A549 (cell line): ENCODE measurements at regions not wholly inside any gene's neighbourhood (a gene's known extent, or its start where the extent isn't known, plus 50 kb on each side); places are given as distances from the start of the nearest gene placed in this dataset.

ENCODE experiments used
- ATAC-seq, 2 experiments: fragments of 200-7000 bp in 1 of 2; fragments of >200 bp in 1 of 2; cut with Nextera tagmentation in 1 of 2; cut with Tn5 transposase in 1 of 2; 3 replicates each; pipeline versions ENCODE4 v1.8.0 to v1.9.1; 2018 to 2020; ENCODE audit warnings: mild to moderate bottlenecking in 1 of 2, moderate library complexity in 1 of 2
- CTCF ChIA-PET: fragments of 300-600 bp; sonication (Branson Sonifier 250); formaldehyde crosslinking; extraction: SDS; loops from one replicate; lab custom pipeline; 2021; ENCODE audit warnings: antibody characterized with exemption, inconsistent platforms; lab: Yijun Ruan, JAX
- POLR2A ChIA-PET: fragments of 350-600 bp; formaldehyde crosslinking; extraction: SDS; loops from one replicate; lab custom pipeline; 2021; ENCODE audit warnings: antibody characterized with exemption, inconsistent platforms; lab: Yijun Ruan, JAX
- DNase-seq, 2 experiments: peaks; one replicate each; pipeline versions ENCODE4 v3.0.0 to v3.0.0-alpha.2; 2011 to 2016; ENCODE audit warnings: low read depth in 1 of 2, low spot score in 1 of 2
- FAIRE-seq: peaks from 2 replicates; lab custom pipeline; 2011; peaks lifted over from hg19 to GRCh38; lab: Jason Lieb, UNC
- H3K27ac ChIP-seq, 2 experiments: fragments of >200 bp; sonication (Bioruptor Twin); formaldehyde crosslinking; 3 replicates each; pipeline ENCODE4 v1.5.1; 2016 to 2017
- H3K4me1 ChIP-seq: fragments of >200 bp; sonication (Bioruptor Twin); formaldehyde crosslinking; 3 replicates; pipeline ENCODE4 v1.6.1; 2016
- H3K4me2 ChIP-seq: fragments of >200 bp; sonication (Bioruptor Twin); formaldehyde crosslinking; 3 replicates; pipeline ENCODE4 v1.6.1; 2016
- H3K4me3 ChIP-seq: fragments of >200 bp; sonication (Bioruptor Twin); formaldehyde crosslinking; 3 replicates; pipeline ENCODE4 v1.5.1; 2016
- H3K9me3 ChIP-seq: fragments of >200 bp; sonication (Bioruptor Twin); formaldehyde crosslinking; 3 replicates; pipeline ENCODE4 v1.6.1; 2016
- CBX8 ChIP-seq: fragments of 200-600 bp; sonication (generic); IDR thresholded peaks from 2 replicates; pipeline ENCODE4 v1.6.1; 2016
- CEBPB ChIP-seq, 2 experiments: fragments of >200 bp in 1 of 2; sonication (Bioruptor Twin) in 1 of 2; formaldehyde crosslinking in 1 of 2; IDR thresholded peaks; 2 replicates each; pipeline ENCODE4 v1.6.1; 2012 to 2016
- EHF ChIP-seq: fragments of 250-450 bp; sonication (Bioruptor Pico); IDR thresholded peaks from 2 replicates; pipeline ENCODE4 v1.5.0; 2020; ENCODE audit warnings: mild to moderate bottlenecking
- EHMT2 ChIP-seq: fragments of 200-600 bp; sonication (generic); IDR thresholded peaks from 2 replicates; pipeline ENCODE4 v1.6.1; 2016; ENCODE audit warnings: antibody characterized with exemption, low read depth, mild to moderate bottlenecking, moderate library complexity
- ESRRA ChIP-seq: fragments of 150-350 bp; IDR thresholded peaks from 2 replicates; pipeline ENCODE4 v1.6.1; 2014; ENCODE audit warnings: mild to moderate bottlenecking, low read length, borderline replicate concordance
- HEYL ChIP-seq: fragments of 250-450 bp; sonication (Bioruptor Pico); IDR thresholded peaks from 2 replicates; pipeline ENCODE4 v1.8.0; 2021; ENCODE audit warnings: mild to moderate bottlenecking, moderate library complexity
- KDM1A ChIP-seq: fragments of 200-600 bp; sonication (generic); IDR thresholded peaks from 2 replicates; pipeline ENCODE4 v1.6.1; 2016; ENCODE audit warnings: low read depth, mild to moderate bottlenecking
- NFE2L2 ChIP-seq: fragments of 150-350 bp; conservative IDR thresholded peaks from 2 replicates; pipeline ENCODE4 v1.6.1; 2014; ENCODE audit warnings: low read length
- NPAS2 ChIP-seq: fragments of 250-450 bp; sonication (Bioruptor Pico); IDR thresholded peaks from 2 replicates; pipeline ENCODE4 v1.8.0; 2022; ENCODE audit warnings: mild to moderate bottlenecking, moderate library complexity, borderline replicate concordance
- PHF8 ChIP-seq: fragments of 200-600 bp; sonication (generic); IDR thresholded peaks from 2 replicates; pipeline ENCODE4 v1.6.1; 2016; ENCODE audit warnings: low read depth, mild to moderate bottlenecking, antibody characterized with exemption, moderate library complexity, borderline replicate concordance
- POLR2A ChIP-seq: IDR thresholded peaks from 2 replicates; pipeline ENCODE4 v1.6.1; 2012; ENCODE audit warnings: mild to moderate bottlenecking, low read length
- RAD21 ChIP-seq, 2 experiments: fragments of >200 bp in 1 of 2; sonication (Bioruptor Twin) in 1 of 2; formaldehyde crosslinking in 1 of 2; IDR thresholded peaks in 1 of 2; conservative IDR thresholded peaks in 1 of 2; 2 replicates in 1 of 2; 3 replicates in 1 of 2; pipeline ENCODE4 v1.6.1; 2012 to 2018; ENCODE audit warnings: inconsistent platforms in 1 of 2
- ZC3H11A ChIP-seq: fragments of 450-650 bp; IDR thresholded peaks from 2 replicates; pipeline ENCODE4 v1.6.1; 2014; ENCODE audit warnings: antibody characterized with exemption, mild to moderate bottlenecking
- ZFP36 ChIP-seq: fragments of 450-650 bp; IDR thresholded peaks from 2 replicates; pipeline ENCODE4 v1.6.1; 2014; ENCODE audit warnings: borderline replicate concordance; ENCODE audit not compliant: partially characterized antibody
- ZNF302 ChIP-seq: fragments of 250-450 bp; sonication (Bioruptor Pico); IDR thresholded peaks from 2 replicates; pipeline ENCODE4 v1.9.0; 2021; ENCODE audit warnings: inconsistent platforms, mild to moderate bottlenecking, moderate library complexity
- TF ChIP-seq, protein P1 (sequence below): IDR thresholded peaks from 2 replicates; pipeline ENCODE4 v1.6.1; 2012
- TF ChIP-seq, protein P2 (sequence below): fragments of 200-600 bp; sonication (generic); IDR thresholded peaks from 2 replicates; pipeline ENCODE4 v1.6.1; 2016; ENCODE audit warnings: antibody characterized with exemption, mild to moderate bottlenecking, moderate library complexity
- TF ChIP-seq, protein P3 (sequence below): IDR thresholded peaks from 2 replicates; pipeline ENCODE4 v1.6.1; 2012
- TF ChIP-seq, protein P4 (sequence below): fragments of 150-350 bp; IDR thresholded peaks from 2 replicates; pipeline ENCODE4 v1.6.1; 2014; ENCODE audit warnings: low read depth, mild to moderate bottlenecking, low read length
- TF ChIP-seq, protein P5 (sequence below): fragments of 250-450 bp; sonication (Bioruptor Pico); IDR thresholded peaks from 2 replicates; pipeline ENCODE4 v1.5.0; 2020; ENCODE audit warnings: low read depth, mild to moderate bottlenecking, moderate library complexity

DNA sequence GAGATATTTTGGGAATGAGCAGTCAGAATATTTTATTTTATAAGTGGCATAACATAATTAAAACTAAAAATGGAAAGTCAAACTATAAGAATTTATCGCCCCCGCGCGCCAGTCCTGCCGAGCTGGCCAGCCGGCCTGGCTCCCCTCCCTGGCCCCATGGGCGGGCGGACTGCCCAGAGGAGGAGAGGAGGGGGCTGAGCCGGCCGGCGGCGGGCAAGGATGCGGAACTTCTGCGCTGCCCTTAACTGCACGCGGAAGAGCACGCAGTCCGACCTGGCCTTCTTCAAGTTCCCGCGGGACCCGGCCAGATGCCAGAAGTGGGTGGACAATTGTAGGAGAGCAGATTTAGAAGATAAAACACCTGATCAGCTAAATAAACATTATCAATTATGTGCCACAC, 96.8 kb downstream of the DKK1 start (continued):
- no peak for TF ChIP-seq KDM1A
- TF ChIP-seq ZFP36, result no peak
- TF ChIP-seq, protein P1, sequence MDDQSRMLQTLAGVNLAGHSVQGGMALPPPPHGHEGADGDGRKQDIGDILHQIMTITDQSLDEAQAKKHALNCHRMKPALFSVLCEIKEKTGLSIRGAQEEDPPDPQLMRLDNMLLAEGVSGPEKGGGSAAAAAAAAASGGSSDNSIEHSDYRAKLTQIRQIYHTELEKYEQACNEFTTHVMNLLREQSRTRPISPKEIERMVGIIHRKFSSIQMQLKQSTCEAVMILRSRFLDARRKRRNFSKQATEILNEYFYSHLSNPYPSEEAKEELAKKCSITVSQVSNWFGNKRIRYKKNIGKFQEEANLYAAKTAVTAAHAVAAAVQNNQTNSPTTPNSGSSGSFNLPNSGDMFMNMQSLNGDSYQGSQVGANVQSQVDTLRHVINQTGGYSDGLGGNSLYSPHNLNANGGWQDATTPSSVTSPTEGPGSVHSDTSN, result no peak
- no peak for TF ChIP-seq ESRRA
- no peak for TF ChIP-seq HEYL (CRISPR knock-in tag)

DNA sequence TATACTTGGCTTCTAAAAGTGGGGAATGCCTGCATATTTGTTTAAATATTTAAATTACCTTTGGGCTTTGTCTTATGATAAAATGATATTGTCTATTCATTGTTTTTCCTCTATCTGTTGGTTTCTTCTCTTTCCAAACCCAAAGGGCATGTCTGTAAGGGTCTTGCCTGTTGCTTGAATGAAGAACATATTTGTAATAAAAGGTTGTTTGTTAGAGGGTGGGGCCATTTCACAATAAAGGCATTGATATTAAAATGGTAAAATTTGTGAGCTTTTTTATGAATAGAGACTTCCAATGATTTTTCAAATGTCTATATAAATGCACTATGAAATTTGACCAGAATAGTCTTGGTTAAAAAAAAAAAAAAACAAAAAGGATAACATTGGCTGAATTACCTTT, 105.2 kb downstream of the DKK1 start:
- no peak for ATAC-seq
- H3K9me3 ChIP-seq, result peaks cover 8% of the 10 kb centered on the region; the same call in 1 of the 3 replicates
- TF ChIP-seq CBX8 (no peak), EHMT2 (no peak), RAD21 (conservative IDR thresholded peaks at IDR 0.05 in 1 of 2, IDR thresholded peaks at IDR 0.05 in 1 of 2) (no peak), ZNF302 (CRISPR knock-in tag) (no peak), CEBPB (IDR thresholded peaks at IDR 0.05) (no peak), EHF (CRISPR knock-in tag) (no peak), ZFP36 (no peak), HEYL (CRISPR knock-in tag) (no peak), PHF8 (no peak), NFE2L2 (no peak), NPAS2 (CRISPR knock-in tag) (no peak), POLR2A (no peak), ZC3H11A (no peak)
- TF ChIP-seq, protein P2, sequence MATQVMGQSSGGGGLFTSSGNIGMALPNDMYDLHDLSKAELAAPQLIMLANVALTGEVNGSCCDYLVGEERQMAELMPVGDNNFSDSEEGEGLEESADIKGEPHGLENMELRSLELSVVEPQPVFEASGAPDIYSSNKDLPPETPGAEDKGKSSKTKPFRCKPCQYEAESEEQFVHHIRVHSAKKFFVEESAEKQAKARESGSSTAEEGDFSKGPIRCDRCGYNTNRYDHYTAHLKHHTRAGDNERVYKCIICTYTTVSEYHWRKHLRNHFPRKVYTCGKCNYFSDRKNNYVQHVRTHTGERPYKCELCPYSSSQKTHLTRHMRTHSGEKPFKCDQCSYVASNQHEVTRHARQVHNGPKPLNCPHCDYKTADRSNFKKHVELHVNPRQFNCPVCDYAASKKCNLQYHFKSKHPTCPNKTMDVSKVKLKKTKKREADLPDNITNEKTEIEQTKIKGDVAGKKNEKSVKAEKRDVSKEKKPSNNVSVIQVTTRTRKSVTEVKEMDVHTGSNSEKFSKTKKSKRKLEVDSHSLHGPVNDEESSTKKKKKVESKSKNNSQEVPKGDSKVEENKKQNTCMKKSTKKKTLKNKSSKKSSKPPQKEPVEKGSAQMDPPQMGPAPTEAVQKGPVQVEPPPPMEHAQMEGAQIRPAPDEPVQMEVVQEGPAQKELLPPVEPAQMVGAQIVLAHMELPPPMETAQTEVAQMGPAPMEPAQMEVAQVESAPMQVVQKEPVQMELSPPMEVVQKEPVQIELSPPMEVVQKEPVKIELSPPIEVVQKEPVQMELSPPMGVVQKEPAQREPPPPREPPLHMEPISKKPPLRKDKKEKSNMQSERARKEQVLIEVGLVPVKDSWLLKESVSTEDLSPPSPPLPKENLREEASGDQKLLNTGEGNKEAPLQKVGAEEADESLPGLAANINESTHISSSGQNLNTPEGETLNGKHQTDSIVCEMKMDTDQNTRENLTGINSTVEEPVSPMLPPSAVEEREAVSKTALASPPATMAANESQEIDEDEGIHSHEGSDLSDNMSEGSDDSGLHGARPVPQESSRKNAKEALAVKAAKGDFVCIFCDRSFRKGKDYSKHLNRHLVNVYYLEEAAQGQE, result no peak
- TF ChIP-seq, protein P3, sequence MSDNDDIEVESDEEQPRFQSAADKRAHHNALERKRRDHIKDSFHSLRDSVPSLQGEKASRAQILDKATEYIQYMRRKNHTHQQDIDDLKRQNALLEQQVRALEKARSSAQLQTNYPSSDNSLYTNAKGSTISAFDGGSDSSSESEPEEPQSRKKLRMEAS, result no peak
- TF ChIP-seq, protein P4, sequence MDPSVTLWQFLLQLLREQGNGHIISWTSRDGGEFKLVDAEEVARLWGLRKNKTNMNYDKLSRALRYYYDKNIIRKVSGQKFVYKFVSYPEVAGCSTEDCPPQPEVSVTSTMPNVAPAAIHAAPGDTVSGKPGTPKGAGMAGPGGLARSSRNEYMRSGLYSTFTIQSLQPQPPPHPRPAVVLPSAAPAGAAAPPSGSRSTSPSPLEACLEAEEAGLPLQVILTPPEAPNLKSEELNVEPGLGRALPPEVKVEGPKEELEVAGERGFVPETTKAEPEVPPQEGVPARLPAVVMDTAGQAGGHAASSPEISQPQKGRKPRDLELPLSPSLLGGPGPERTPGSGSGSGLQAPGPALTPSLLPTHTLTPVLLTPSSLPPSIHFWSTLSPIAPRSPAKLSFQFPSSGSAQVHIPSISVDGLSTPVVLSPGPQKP, result no peak
- TF ChIP-seq, protein P5, sequence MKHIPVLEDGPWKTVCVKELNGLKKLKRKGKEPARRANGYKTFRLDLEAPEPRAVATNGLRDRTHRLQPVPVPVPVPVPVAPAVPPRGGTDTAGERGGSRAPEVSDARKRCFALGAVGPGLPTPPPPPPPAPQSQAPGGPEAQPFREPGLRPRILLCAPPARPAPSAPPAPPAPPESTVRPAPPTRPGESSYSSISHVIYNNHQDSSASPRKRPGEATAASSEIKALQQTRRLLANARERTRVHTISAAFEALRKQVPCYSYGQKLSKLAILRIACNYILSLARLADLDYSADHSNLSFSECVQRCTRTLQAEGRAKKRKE (CRISPR knock-in tag), result no peak
- TF ChIP-seq, all 56 proteins: peak for 0
- ChIA-PET POLR2A (no interaction called here), CTCF (interaction anchor here (0.6 to 0.9 kb wide), 2 partner anchors 97 to 111 kb away, joined by 3 to 4 read pairs; no protein-coding TSS in a partner anchor)
- FAIRE-seq, result no peak
- no peak for DNase-seq
- no peak overlapping the region for H3K4me3 ChIP-seq
- H3K4me2 ChIP-seq, result no peak overlapping the region
- no peak overlapping the region for H3K27ac ChIP-seq
- H3K4me1 ChIP-seq, result no peaks in the 10 kb centered on the region
